Tibial artery (tissue), 4 donors: ENCODE measurements at regions not wholly inside any gene's neighbourhood (a gene's known extent, or its start where the extent isn't known, plus 50 kb on each side); places are given as distances from the start of the nearest gene placed in this dataset.

ENCODE experiments used
- DNase-seq, 2 donors: peaks; one replicate each; pipeline ENCODE4 v3.0.0-alpha.2; 2019
- H3K27ac ChIP-seq, 2 donors: fragments of 200-600 bp; sonication (generic) in 1 of 2; 1 replicate in 1 of 2; 2 replicates in 1 of 2; pipeline ENCODE4 v1.5.1; 2018 to 2019; ENCODE audit warnings: mild to moderate bottlenecking in 1 of 2
- H3K27me3 ChIP-seq, 2 donors: fragments of 200-600 bp; sonication (generic) in 1 of 2; one replicate each; pipeline versions ENCODE4 v1.5.1 to v1.6.0; 2016 to 2019
- H3K36me3 ChIP-seq, 3 donors: fragments of 200-600 bp; sonication (generic) in 2 of 3; one replicate each; pipeline ENCODE4 v1.5.1; 2016 to 2019; ENCODE audit warnings: mild to moderate bottlenecking in 2 of 3
- H3K4me1 ChIP-seq, 4 donors: fragments of 200-600 bp; sonication (generic) in 2 of 4; 1 replicate in 3 of 4; 2 replicates in 1 of 4; pipeline ENCODE4 v1.5.1; 2016 to 2019
- H3K4me3 ChIP-seq, 2 donors: fragments of 200-600 bp; sonication (generic) in 1 of 2; 1 replicate in 1 of 2; 2 replicates in 1 of 2; pipeline ENCODE4 v1.5.1; 2018 to 2019; ENCODE audit warnings: mild to moderate bottlenecking in 2 of 2
- H3K9me3 ChIP-seq, 3 donors: fragments of 200-600 bp; sonication (generic) in 1 of 3; one replicate each; pipeline ENCODE4 v1.5.1; 2016 to 2019
- intact Hi-C: fragments of 100-400 bp; cut with DNase I; formaldehyde crosslinking; loops from one replicate; pipeline ENCODE4 v1.15.0; 2023; ENCODE audit warnings: low total_unique reads
- TF ChIP-seq, protein P1 (sequence below), 2 experiments: fragments of 200-600 bp in 1 of 2; fragments of 450-650 bp in 1 of 2; IDR thresholded peaks; one replicate each; pipeline ENCODE4 v1.5.1; 2017 to 2019; ENCODE audit warnings: antibody characterized with exemption in 2 of 2, mild to moderate bottlenecking in 1 of 2, moderate library complexity in 1 of 2

- TF ChIP-seq, protein P1, sequence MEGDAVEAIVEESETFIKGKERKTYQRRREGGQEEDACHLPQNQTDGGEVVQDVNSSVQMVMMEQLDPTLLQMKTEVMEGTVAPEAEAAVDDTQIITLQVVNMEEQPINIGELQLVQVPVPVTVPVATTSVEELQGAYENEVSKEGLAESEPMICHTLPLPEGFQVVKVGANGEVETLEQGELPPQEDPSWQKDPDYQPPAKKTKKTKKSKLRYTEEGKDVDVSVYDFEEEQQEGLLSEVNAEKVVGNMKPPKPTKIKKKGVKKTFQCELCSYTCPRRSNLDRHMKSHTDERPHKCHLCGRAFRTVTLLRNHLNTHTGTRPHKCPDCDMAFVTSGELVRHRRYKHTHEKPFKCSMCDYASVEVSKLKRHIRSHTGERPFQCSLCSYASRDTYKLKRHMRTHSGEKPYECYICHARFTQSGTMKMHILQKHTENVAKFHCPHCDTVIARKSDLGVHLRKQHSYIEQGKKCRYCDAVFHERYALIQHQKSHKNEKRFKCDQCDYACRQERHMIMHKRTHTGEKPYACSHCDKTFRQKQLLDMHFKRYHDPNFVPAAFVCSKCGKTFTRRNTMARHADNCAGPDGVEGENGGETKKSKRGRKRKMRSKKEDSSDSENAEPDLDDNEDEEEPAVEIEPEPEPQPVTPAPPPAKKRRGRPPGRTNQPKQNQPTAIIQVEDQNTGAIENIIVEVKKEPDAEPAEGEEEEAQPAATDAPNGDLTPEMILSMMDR (IDR thresholded peaks at IDR 0.05), result no peak
- intact Hi-C loops, result no loop called here
- H3K4me3 ChIP-seq, result no peak overlapping the region
- no peak overlapping the region for H3K27ac ChIP-seq
- H3K36me3 ChIP-seq, result no peaks in the 10 kb centered on the region
- no peak for DNase-seq
- H3K4me1 ChIP-seq, result peaks cover 0 to 18% (median 0%) of the 10 kb centered on the region in 4 donors
- H3K9me3 ChIP-seq, result no peaks in the 10 kb centered on the region
- H3K27me3 ChIP-seq, result no peaks in the 10 kb centered on the region
These were observed 332.2 kb upstream of the GOLIM4 start for GRCh38 chr3:168427835-168428475.

DNA sequence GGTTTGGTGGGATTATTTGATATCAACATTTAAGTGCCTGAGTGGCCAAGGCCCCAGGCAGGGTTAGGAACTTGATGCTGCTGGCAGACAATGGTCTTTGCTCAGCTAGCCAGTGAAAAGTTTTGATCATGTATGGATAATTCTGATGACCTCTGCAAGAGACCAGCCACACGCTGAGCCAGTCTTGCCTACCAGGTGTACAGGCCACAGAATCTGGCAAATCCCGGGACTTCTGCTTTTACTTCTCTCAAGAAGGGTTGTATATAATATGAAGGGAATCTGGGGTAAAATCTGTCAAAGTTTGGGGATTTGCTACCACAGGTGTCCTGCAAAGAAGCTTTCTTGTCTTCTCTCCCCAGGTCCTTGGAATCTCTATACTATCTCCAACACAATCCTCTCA lies 331.4 kb upstream of the GOLIM4 start:
- H3K4me1 ChIP-seq, result peaks cover 0 to 18% (median 0%) of the 10 kb centered on the region in 4 donors
- no peak overlapping the region for H3K27ac ChIP-seq

DNA sequence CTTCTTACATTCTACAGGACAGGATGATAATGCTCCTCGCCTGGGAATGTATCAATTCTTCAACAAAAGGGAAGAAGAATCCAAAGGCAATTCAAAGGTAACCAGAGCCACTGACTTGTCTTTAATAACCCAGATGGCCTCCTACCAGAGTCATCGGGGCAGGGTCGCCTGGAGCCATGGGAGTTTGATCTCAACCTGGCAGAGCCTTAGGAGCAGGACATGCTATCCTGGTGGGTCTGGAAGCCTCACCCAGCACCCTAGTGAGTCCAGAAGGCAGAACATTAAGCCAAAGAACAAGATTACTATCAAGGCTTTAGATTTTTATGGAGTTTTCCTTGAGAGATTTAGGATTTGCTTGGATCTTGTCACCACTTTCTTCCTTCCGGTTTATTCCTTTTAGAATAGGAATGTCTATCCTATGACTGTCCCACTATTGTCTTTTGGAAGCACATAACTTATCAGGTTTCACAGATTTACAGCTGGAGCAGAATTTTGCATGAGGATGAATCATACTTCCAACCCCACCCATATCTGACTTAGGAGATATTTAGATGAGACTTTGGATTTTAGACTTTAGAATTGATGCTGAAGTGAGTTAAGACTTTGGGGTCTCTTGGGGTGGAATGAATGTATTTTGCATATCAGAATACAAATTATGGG lies 330.3 kb upstream of the GOLIM4 start:
- H3K36me3 ChIP-seq, result no peaks in the 10 kb centered on the region
- no peak for DNase-seq
- no peaks in the 10 kb centered on the region for H3K9me3 ChIP-seq
- peaks cover 0 to 9% (median 0%) of the 10 kb centered on the region in 4 donors for H3K4me1 ChIP-seq
- no peaks in the 10 kb centered on the region for H3K27me3 ChIP-seq
- no peak overlapping the region for H3K27ac ChIP-seq
- H3K4me3 ChIP-seq, result no peak overlapping the region
- intact Hi-C loops, result no loop called here
- TF ChIP-seq, protein P1 (IDR thresholded peaks at IDR 0.05), result no peak

More for the DNA sequence above, 331.4 kb upstream of the GOLIM4 start:
- Histone ChIP-seq H3K36me3 (no peaks in the 10 kb centered on the region), H3K9me3 (no peaks in the 10 kb centered on the region), H3K27me3 (no peaks in the 10 kb centered on the region), H3K4me3 (no peak overlapping the region)
- DNase-seq, result no peak
- intact Hi-C loops, result no loop called here
- TF ChIP-seq, protein P1 (IDR thresholded peaks at IDR 0.05), result no peak

- Histone ChIP-seq H3K27me3 (no peaks in the 10 kb centered on the region), H3K27ac (no peak overlapping the region), H3K9me3 (no peaks in the 10 kb centered on the region), H3K4me3 (no peak overlapping the region), H3K36me3 (no peaks in the 10 kb centered on the region), H3K4me1 (peaks cover 0 to 9% (median 0%) of the 10 kb centered on the region in 4 donors)
- TF ChIP-seq, protein P1 (IDR thresholded peaks at IDR 0.05), result no peak
- intact Hi-C loops, result no loop called here
- DNase-seq, result no peak
These were observed 328.5 kb upstream of the GOLIM4 start for GRCh38 chr3:168424059-168424734.

DNA sequence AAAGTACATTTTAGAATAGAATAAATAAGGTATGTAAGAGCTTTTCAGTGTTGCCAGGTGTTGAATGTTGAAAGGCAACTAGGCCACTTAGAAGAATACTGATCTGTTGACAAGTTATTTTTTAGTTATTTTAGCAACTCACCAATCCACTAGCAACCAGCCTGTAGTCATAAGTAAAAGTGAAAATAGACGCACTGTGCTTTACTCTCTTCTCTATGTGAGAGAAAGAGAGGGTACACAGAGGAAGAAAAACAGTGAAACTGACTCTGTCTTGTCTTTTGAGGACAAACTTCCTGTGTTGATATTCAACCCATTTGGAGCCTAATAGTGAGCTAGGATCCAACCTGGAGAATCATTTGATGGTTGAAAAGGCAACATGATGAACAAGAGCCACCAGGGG lies 327.1 kb upstream of the GOLIM4 start:
- H3K4me3 ChIP-seq, result no peak overlapping the region
- H3K9me3 ChIP-seq, result no peaks in the 10 kb centered on the region
- no peak for DNase-seq
- no peaks in the 10 kb centered on the region for H3K36me3 ChIP-seq
- peaks cover 0 to 9% (median 0%) of the 10 kb centered on the region in 4 donors for H3K4me1 ChIP-seq
- no peak overlapping the region for H3K27ac ChIP-seq
- no peaks in the 10 kb centered on the region for H3K27me3 ChIP-seq
- intact Hi-C loops, result no loop called here
- TF ChIP-seq, protein P1 (IDR thresholded peaks at IDR 0.05), result no peak
